ENCODE measurements at regions not wholly inside any gene's neighbourhood (a gene's known extent, or its start where the extent isn't known, plus 50 kb on each side); places are given as distances from the start of the nearest gene placed in this dataset.

DNA sequence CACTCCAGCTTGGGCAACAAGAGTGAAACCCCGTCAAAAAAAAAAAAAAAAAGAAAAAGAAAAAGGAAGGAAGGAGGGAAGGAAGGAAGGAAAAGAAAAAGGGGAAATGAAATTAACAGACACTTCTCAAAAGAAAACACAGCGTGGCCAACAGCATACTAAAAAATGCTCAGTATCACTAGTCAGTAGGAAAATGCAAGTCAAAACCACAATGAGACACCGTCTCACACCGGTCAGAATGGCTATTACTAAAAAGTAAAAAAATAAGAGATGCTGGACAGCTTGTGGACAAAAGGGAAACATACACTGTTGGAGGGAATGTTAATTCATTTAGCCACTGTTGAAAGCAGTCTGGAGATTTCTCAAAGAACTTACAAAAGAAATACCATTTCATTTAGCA lies 369.5 kb upstream of the BRINP3 start:
- 78% methylated on average over 3 of the region's 4 CpGs for WGBS (ENCODE audit: insufficient coverage)
- Histone ChIP-seq H3K4me3 (ENCODE audit: low read length) (no peak overlapping the region), H3K9me3 (ENCODE audit: control insufficient read depth, insufficient read depth, low read length) (no peaks in the 10 kb centered on the region), H3K27me3 (ENCODE audit: control insufficient read depth, insufficient read depth, low read length) (no peaks in the 10 kb centered on the region), H3K4me1 (ENCODE audit: control insufficient read depth, insufficient read depth, low read length) (no peaks in the 10 kb centered on the region), H3K27ac (ENCODE audit: low read length) (no peak overlapping the region), H3K36me3 (ENCODE audit: control insufficient read depth, insufficient read depth, low read length) (no peaks in the 10 kb centered on the region)
- H3K36me3 Mint-ChIP-seq: no peaks in the 10 kb centered on the region
- H3K27me3 Mint-ChIP-seq (ENCODE audit: low read depth in 2 of 2): no peaks in the 10 kb centered on the region
- DNase-seq (no peak), ATAC-seq (no peak)
- peaks cover 8 to 25% of the 10 kb centered on the region in 2 donors for H3K9me3 Mint-ChIP-seq
- H3K4me3 Mint-ChIP-seq: no peak overlapping the region
- TF ChIP-seq, protein P1, sequence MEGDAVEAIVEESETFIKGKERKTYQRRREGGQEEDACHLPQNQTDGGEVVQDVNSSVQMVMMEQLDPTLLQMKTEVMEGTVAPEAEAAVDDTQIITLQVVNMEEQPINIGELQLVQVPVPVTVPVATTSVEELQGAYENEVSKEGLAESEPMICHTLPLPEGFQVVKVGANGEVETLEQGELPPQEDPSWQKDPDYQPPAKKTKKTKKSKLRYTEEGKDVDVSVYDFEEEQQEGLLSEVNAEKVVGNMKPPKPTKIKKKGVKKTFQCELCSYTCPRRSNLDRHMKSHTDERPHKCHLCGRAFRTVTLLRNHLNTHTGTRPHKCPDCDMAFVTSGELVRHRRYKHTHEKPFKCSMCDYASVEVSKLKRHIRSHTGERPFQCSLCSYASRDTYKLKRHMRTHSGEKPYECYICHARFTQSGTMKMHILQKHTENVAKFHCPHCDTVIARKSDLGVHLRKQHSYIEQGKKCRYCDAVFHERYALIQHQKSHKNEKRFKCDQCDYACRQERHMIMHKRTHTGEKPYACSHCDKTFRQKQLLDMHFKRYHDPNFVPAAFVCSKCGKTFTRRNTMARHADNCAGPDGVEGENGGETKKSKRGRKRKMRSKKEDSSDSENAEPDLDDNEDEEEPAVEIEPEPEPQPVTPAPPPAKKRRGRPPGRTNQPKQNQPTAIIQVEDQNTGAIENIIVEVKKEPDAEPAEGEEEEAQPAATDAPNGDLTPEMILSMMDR (IDR thresholded peaks at IDR 0.05): no peak
- no peaks in the 10 kb centered on the region for H3K4me1 Mint-ChIP-seq
- intact Hi-C loops (cut with micrococcal nuclease): no loop called here
- H3K27ac Mint-ChIP-seq: no peak overlapping the region

DNA sequence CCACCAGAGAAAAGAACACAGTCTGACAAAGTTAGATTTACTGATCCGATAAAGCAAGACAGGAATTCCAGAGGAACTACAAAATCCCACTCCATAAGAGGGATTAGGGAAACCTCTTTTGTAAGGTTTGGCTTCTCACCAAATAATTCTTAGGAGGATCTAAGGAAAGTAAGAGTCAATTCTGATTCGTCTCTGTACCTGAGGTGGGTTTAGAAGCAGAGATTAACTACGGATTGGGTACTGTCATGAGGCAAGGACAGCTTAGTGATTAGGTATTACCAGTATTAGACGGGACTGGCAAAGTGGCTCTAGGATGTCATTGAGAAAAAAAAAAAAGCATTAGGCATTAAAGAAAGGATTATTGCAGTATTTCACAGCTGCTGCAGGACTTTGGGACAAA lies 371.7 kb upstream of the BRINP3 start:
- DNase-seq (no peak), ATAC-seq (no peak)
- 90% methylated on average over 3 of the region's 4 CpGs for WGBS (ENCODE audit: insufficient coverage)
- Mint-ChIP-seq H3K27me3 (ENCODE audit: low read depth in 2 of 2) (no peaks in the 10 kb centered on the region), H3K36me3 (peaks cover 12% of the 10 kb centered on the region), H3K27ac (no peak overlapping the region), H3K9me3 (peaks cover 13 to 21% of the 10 kb centered on the region in 2 donors), H3K4me3 (no peak overlapping the region), H3K4me1 (no peaks in the 10 kb centered on the region)
- H3K4me1 ChIP-seq (ENCODE audit: control insufficient read depth, insufficient read depth, low read length): no peaks in the 10 kb centered on the region
- no peaks in the 10 kb centered on the region for H3K36me3 ChIP-seq (ENCODE audit: control insufficient read depth, insufficient read depth, low read length)
- H3K27ac ChIP-seq (ENCODE audit: low read length): no peak overlapping the region
- no peak overlapping the region for H3K4me3 ChIP-seq (ENCODE audit: low read length)
- no peaks in the 10 kb centered on the region for H3K9me3 ChIP-seq (ENCODE audit: control insufficient read depth, insufficient read depth, low read length)
- TF ChIP-seq, protein P1 (IDR thresholded peaks at IDR 0.05): no peak
- intact Hi-C loops (cut with micrococcal nuclease): no loop called here
- no peaks in the 10 kb centered on the region for H3K27me3 ChIP-seq (ENCODE audit: control insufficient read depth, insufficient read depth, low read length)

DNA sequence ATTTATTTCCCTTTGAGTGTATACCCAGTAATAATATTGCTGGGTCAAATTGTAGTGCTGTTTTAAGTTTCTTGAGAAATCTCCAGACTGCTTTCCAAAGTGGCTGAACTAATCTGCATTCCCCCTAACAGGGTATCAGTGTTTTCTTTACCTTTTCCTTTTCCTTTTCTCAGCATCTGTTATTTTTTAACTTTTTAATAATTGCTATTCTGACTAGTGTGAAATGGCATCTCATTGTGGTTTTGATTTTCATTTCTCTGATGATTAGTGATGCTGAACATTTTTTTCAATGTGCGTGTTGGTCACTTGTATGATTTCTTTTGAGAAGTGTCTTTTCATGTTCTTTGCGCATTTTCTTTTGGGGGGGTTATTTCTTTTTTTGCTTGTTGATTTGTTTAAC lies 374.9 kb upstream of the BRINP3 start:
- Mint-ChIP-seq H3K4me1 (no peaks in the 10 kb centered on the region), H3K27ac (no peak overlapping the region), H3K4me3 (no peak overlapping the region), H3K36me3 (peaks cover 16% of the 10 kb centered on the region), H3K9me3 (peaks cover 18 to 27% of the 10 kb centered on the region in 2 donors), H3K27me3 (ENCODE audit: low read depth in 2 of 2) (no peaks in the 10 kb centered on the region)
- H3K9me3 ChIP-seq (ENCODE audit: control insufficient read depth, insufficient read depth, low read length): no peaks in the 10 kb centered on the region
- WGBS (ENCODE audit: insufficient coverage): 100% methylated on average over 1 of the region's 2 CpGs
- H3K4me1 ChIP-seq (ENCODE audit: control insufficient read depth, insufficient read depth, low read length): no peaks in the 10 kb centered on the region
- no peaks in the 10 kb centered on the region for H3K27me3 ChIP-seq (ENCODE audit: control insufficient read depth, insufficient read depth, low read length)
- DNase-seq: no peak
- no peak for ATAC-seq
- H3K4me3 ChIP-seq (ENCODE audit: low read length): no peak overlapping the region
- no peaks in the 10 kb centered on the region for H3K36me3 ChIP-seq (ENCODE audit: control insufficient read depth, insufficient read depth, low read length)
- intact Hi-C loops (cut with micrococcal nuclease): no loop called here
- no peak overlapping the region for H3K27ac ChIP-seq (ENCODE audit: low read length)
- TF ChIP-seq, protein P1 (IDR thresholded peaks at IDR 0.05): no peak

DNA sequence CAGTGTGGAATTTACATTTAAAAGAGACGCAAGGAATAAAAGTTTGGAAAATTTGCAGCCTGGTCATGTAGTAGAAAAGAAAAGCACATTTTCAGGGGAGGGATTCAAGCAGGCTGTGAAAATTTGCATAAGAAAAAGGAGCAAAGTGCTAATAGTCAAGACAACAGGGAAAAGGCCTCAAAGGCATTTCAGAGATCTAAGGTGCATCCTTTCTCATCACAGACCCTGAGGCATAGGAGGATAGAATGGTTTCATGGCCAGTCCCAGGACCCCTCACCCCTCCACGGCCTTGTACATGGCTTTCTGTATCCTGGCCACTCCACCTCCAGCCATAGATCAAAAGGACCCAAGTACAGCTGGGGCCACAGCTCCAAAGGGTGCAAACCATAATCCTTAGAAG lies 380.5 kb upstream of the BRINP3 start:
- Mint-ChIP-seq H3K9me3 (peaks cover 24 to 29% of the 10 kb centered on the region in 2 donors), H3K4me3 (no peak overlapping the region), H3K27ac (no peak overlapping the region), H3K27me3 (ENCODE audit: low read depth in 2 of 2) (no peaks in the 10 kb centered on the region), H3K4me1 (no peaks in the 10 kb centered on the region), H3K36me3 (peaks cover 14% of the 10 kb centered on the region)
- no peaks in the 10 kb centered on the region for H3K4me1 ChIP-seq (ENCODE audit: control insufficient read depth, insufficient read depth, low read length)
- H3K27me3 ChIP-seq (ENCODE audit: control insufficient read depth, insufficient read depth, low read length): no peaks in the 10 kb centered on the region
- TF ChIP-seq, protein P1 (IDR thresholded peaks at IDR 0.05): no peak
- ATAC-seq (no peak), DNase-seq (no peak)
- H3K27ac ChIP-seq (ENCODE audit: low read length): no peak overlapping the region
- WGBS (ENCODE audit: insufficient coverage): 82% methylated on average over 2 of the region's 2 CpGs
- intact Hi-C loops (cut with micrococcal nuclease): no loop called here
- no peak overlapping the region for H3K4me3 ChIP-seq (ENCODE audit: low read length)
- H3K36me3 ChIP-seq (ENCODE audit: control insufficient read depth, insufficient read depth, low read length): no peaks in the 10 kb centered on the region
- H3K9me3 ChIP-seq (ENCODE audit: control insufficient read depth, insufficient read depth, low read length): peaks cover 4% of the 10 kb centered on the region

Measured in natural killer cell (primary cell).